ENCODE measurements at regions not wholly inside any gene's neighbourhood (a gene's known extent, or its start where the extent isn't known, plus 50 kb on each side); places are given as distances from the start of the nearest gene placed in this dataset.

GRCh38 chr2:220885593-220885992, 686.5 kb downstream of the EPHA4 start:
- no peaks in the 10 kb centered on the region for H3K9me3 ChIP-seq (replicated peaks)
- no peak overlapping the region for H3K27ac ChIP-seq
- H3K27me3 ChIP-seq (replicated peaks), result no peaks in the 10 kb centered on the region
- H3K4me3 ChIP-seq, result no peak overlapping the region
- no peaks in the 10 kb centered on the region for H3K4me1 ChIP-seq (replicated peaks)
- no peak for DNase-seq (ENCODE audit: low read depth in 1 of 2, low spot score in 2 of 2)
- no peaks in the 10 kb centered on the region for H3K36me3 ChIP-seq

GRCh38 chr2:220887271-220887870, 684.7 kb downstream of the EPHA4 start:
- H3K36me3 ChIP-seq, result no peaks in the 10 kb centered on the region
- DNase-seq (ENCODE audit: low read depth in 1 of 2, low spot score in 2 of 2), result no peak
- H3K9me3 ChIP-seq (replicated peaks), result no peaks in the 10 kb centered on the region
- H3K27me3 ChIP-seq (replicated peaks), result no peaks in the 10 kb centered on the region
- no peak overlapping the region for H3K4me3 ChIP-seq
- no peak overlapping the region for H3K27ac ChIP-seq
- H3K4me1 ChIP-seq (replicated peaks), result no peaks in the 10 kb centered on the region

- Histone ChIP-seq H3K27me3 (replicated peaks) (no peaks in the 10 kb centered on the region), H3K4me1 (replicated peaks) (no peaks in the 10 kb centered on the region), H3K36me3 (no peaks in the 10 kb centered on the region), H3K4me3 (no peak overlapping the region), H3K9me3 (replicated peaks) (no peaks in the 10 kb centered on the region), H3K27ac (no peak overlapping the region)
- no peak for DNase-seq (ENCODE audit: low read depth in 1 of 2, low spot score in 2 of 2)
Observed at GRCh38 chr2:220887876-220888275, 684.2 kb downstream of the EPHA4 start.

GRCh38 chr2:220890931-220891330, 681.2 kb downstream of the EPHA4 start:
- no peak overlapping the region for H3K27ac ChIP-seq
- H3K36me3 ChIP-seq, result no peaks in the 10 kb centered on the region
- no peak for DNase-seq (ENCODE audit: low read depth in 1 of 2, low spot score in 2 of 2)
- H3K27me3 ChIP-seq (replicated peaks), result no peaks in the 10 kb centered on the region
- no peaks in the 10 kb centered on the region for H3K4me1 ChIP-seq (replicated peaks)
- H3K9me3 ChIP-seq (replicated peaks), result no peaks in the 10 kb centered on the region
- H3K4me3 ChIP-seq, result no peak overlapping the region

- Histone ChIP-seq H3K36me3 (no peaks in the 10 kb centered on the region), H3K4me3 (no peak overlapping the region), H3K4me1 (replicated peaks) (no peaks in the 10 kb centered on the region), H3K27me3 (replicated peaks) (no peaks in the 10 kb centered on the region), H3K27ac (no peak overlapping the region), H3K9me3 (replicated peaks) (no peaks in the 10 kb centered on the region)
- no peak for DNase-seq (ENCODE audit: low read depth in 1 of 2, low spot score in 2 of 2)
Observed at GRCh38 chr2:220891405-220891804, 680.7 kb downstream of the EPHA4 start.

- no peaks in the 10 kb centered on the region for H3K36me3 ChIP-seq
- H3K27me3 ChIP-seq (replicated peaks), result no peaks in the 10 kb centered on the region
- DNase-seq (ENCODE audit: low read depth in 1 of 2, low spot score in 2 of 2), result no peak
- no peaks in the 10 kb centered on the region for H3K4me1 ChIP-seq (replicated peaks)
- H3K27ac ChIP-seq, result no peak overlapping the region
- H3K9me3 ChIP-seq (replicated peaks), result no peaks in the 10 kb centered on the region
- H3K4me3 ChIP-seq, result no peak overlapping the region
Observed at GRCh38 chr2:220892018-220892634, 680.0 kb downstream of the EPHA4 start.

- no peaks in the 10 kb centered on the region for H3K9me3 ChIP-seq (replicated peaks)
- no peak overlapping the region for H3K4me3 ChIP-seq
- DNase-seq (ENCODE audit: low read depth in 1 of 2, low spot score in 2 of 2), result no peak
- H3K27me3 ChIP-seq (replicated peaks), result no peaks in the 10 kb centered on the region
- H3K36me3 ChIP-seq, result no peaks in the 10 kb centered on the region
- no peaks in the 10 kb centered on the region for H3K4me1 ChIP-seq (replicated peaks)
- H3K27ac ChIP-seq, result no peak overlapping the region
Observed at GRCh38 chr2:220893411-220893810, 678.7 kb downstream of the EPHA4 start.

GRCh38 chr2:220894069-220894468, 678.0 kb downstream of the EPHA4 start:
- H3K4me3 ChIP-seq, result no peak overlapping the region
- no peak overlapping the region for H3K27ac ChIP-seq
- no peak for DNase-seq (ENCODE audit: low read depth in 1 of 2, low spot score in 2 of 2)
- H3K27me3 ChIP-seq (replicated peaks), result no peaks in the 10 kb centered on the region
- H3K4me1 ChIP-seq (replicated peaks), result no peaks in the 10 kb centered on the region
- H3K36me3 ChIP-seq, result no peaks in the 10 kb centered on the region
- H3K9me3 ChIP-seq (replicated peaks), result no peaks in the 10 kb centered on the region

GRCh38 chr2:220899492-220899891, 672.6 kb downstream of the EPHA4 start:
- Histone ChIP-seq H3K9me3 (replicated peaks) (no peaks in the 10 kb centered on the region), H3K36me3 (no peaks in the 10 kb centered on the region), H3K4me3 (no peak overlapping the region), H3K27ac (no peak overlapping the region), H3K4me1 (replicated peaks) (no peaks in the 10 kb centered on the region), H3K27me3 (replicated peaks) (no peaks in the 10 kb centered on the region)
- DNase-seq (ENCODE audit: low read depth in 1 of 2, low spot score in 2 of 2), result no peak

- no peaks in the 10 kb centered on the region for H3K4me1 ChIP-seq (replicated peaks)
- no peaks in the 10 kb centered on the region for H3K36me3 ChIP-seq
- H3K27ac ChIP-seq, result no peak overlapping the region
- no peak for DNase-seq (ENCODE audit: low read depth in 1 of 2, low spot score in 2 of 2)
- no peaks in the 10 kb centered on the region for H3K9me3 ChIP-seq (replicated peaks)
- H3K4me3 ChIP-seq, result no peak overlapping the region
- H3K27me3 ChIP-seq (replicated peaks), result no peaks in the 10 kb centered on the region
Observed at GRCh38 chr2:220904015-220904414, 668.1 kb downstream of the EPHA4 start.

- Histone ChIP-seq H3K9me3 (replicated peaks) (no peaks in the 10 kb centered on the region), H3K36me3 (no peaks in the 10 kb centered on the region), H3K27ac (no peak overlapping the region), H3K4me1 (replicated peaks) (no peaks in the 10 kb centered on the region), H3K4me3 (no peak overlapping the region), H3K27me3 (replicated peaks) (no peaks in the 10 kb centered on the region)
- no peak for DNase-seq (ENCODE audit: low read depth in 1 of 2, low spot score in 2 of 2)
Observed at GRCh38 chr2:220913384-220913783, 658.7 kb downstream of the EPHA4 start.

GRCh38 chr2:220915092-220915623, 656.9 kb downstream of the EPHA4 start:
- no peak overlapping the region for H3K27ac ChIP-seq
- H3K36me3 ChIP-seq, result no peaks in the 10 kb centered on the region
- no peak overlapping the region for H3K4me3 ChIP-seq
- DNase-seq (ENCODE audit: low read depth in 1 of 2, low spot score in 2 of 2), result no peak
- no peaks in the 10 kb centered on the region for H3K9me3 ChIP-seq (replicated peaks)
- H3K27me3 ChIP-seq (replicated peaks), result no peaks in the 10 kb centered on the region
- no peaks in the 10 kb centered on the region for H3K4me1 ChIP-seq (replicated peaks)

GRCh38 chr2:220916931-220917330, 655.2 kb downstream of the EPHA4 start:
- Histone ChIP-seq H3K4me1 (replicated peaks) (no peaks in the 10 kb centered on the region), H3K4me3 (no peak overlapping the region), H3K27ac (no peak overlapping the region), H3K36me3 (no peaks in the 10 kb centered on the region), H3K9me3 (replicated peaks) (peaks cover 4% of the 10 kb centered on the region), H3K27me3 (replicated peaks) (no peaks in the 10 kb centered on the region)
- no peak for DNase-seq (ENCODE audit: low read depth in 1 of 2, low spot score in 2 of 2)

- H3K36me3 ChIP-seq, result no peaks in the 10 kb centered on the region
- H3K4me1 ChIP-seq (replicated peaks), result no peaks in the 10 kb centered on the region
- H3K27me3 ChIP-seq (replicated peaks), result no peaks in the 10 kb centered on the region
- H3K9me3 ChIP-seq (replicated peaks), result peaks cover 5% of the 10 kb centered on the region
- H3K4me3 ChIP-seq, result no peak overlapping the region
- no peak overlapping the region for H3K27ac ChIP-seq
- DNase-seq (ENCODE audit: low read depth in 1 of 2, low spot score in 2 of 2), result no peak
Observed at GRCh38 chr2:220930271-220931076, 641.6 kb downstream of the EPHA4 start.
